ENCODE measurements at regions not wholly inside any gene's neighbourhood (a gene's known extent, or its start where the extent isn't known, plus 50 kb on each side); places are given as distances from the start of the nearest gene placed in this dataset.

DNA sequence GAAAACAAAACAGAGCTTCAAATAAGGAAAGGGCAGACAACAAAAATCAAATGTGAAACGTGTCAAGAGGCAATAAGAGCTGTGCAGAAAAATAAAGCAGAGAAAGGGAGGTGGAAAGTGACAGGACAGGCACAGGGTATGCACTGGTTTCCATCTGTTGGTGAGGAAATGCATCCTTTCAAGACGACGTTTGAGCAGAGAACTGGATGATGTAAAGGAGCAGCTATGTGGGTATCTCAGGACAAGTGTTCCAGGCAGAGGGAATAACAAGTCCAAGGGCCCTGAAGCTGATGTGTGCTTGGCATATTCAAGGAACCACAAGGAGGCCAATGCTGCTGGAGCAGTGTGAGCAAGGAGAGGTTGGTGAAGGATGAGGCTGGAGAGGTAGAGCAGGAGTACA, 168.9 kb upstream of the SERPINE2 start:
- no peaks in the 10 kb centered on the region for H3K27me3 ChIP-seq
- no peaks in the 10 kb centered on the region for H3K36me3 ChIP-seq
- no peak for DNase-seq
- H3K4me3 ChIP-seq (ENCODE audit: low read depth, low read length): no peak overlapping the region
- no peaks in the 10 kb centered on the region for H3K9me3 ChIP-seq
- no peaks in the 10 kb centered on the region for H3K4me1 ChIP-seq
- TF ChIP-seq, protein P1, sequence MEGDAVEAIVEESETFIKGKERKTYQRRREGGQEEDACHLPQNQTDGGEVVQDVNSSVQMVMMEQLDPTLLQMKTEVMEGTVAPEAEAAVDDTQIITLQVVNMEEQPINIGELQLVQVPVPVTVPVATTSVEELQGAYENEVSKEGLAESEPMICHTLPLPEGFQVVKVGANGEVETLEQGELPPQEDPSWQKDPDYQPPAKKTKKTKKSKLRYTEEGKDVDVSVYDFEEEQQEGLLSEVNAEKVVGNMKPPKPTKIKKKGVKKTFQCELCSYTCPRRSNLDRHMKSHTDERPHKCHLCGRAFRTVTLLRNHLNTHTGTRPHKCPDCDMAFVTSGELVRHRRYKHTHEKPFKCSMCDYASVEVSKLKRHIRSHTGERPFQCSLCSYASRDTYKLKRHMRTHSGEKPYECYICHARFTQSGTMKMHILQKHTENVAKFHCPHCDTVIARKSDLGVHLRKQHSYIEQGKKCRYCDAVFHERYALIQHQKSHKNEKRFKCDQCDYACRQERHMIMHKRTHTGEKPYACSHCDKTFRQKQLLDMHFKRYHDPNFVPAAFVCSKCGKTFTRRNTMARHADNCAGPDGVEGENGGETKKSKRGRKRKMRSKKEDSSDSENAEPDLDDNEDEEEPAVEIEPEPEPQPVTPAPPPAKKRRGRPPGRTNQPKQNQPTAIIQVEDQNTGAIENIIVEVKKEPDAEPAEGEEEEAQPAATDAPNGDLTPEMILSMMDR (IDR thresholded peaks at IDR 0.05; ENCODE audit: low read depth, low read length): no peak

GRCh38 chr2:224206816-224207215, 167.7 kb upstream of the SERPINE2 start:
- no peak overlapping the region for H3K4me3 ChIP-seq (ENCODE audit: low read depth, low read length)
- DNase-seq: no peak
- no peaks in the 10 kb centered on the region for H3K36me3 ChIP-seq
- TF ChIP-seq, protein P1 (IDR thresholded peaks at IDR 0.05; ENCODE audit: low read depth, low read length): no peak
- H3K9me3 ChIP-seq: no peaks in the 10 kb centered on the region
- no peaks in the 10 kb centered on the region for H3K27me3 ChIP-seq
- no peaks in the 10 kb centered on the region for H3K4me1 ChIP-seq

DNA sequence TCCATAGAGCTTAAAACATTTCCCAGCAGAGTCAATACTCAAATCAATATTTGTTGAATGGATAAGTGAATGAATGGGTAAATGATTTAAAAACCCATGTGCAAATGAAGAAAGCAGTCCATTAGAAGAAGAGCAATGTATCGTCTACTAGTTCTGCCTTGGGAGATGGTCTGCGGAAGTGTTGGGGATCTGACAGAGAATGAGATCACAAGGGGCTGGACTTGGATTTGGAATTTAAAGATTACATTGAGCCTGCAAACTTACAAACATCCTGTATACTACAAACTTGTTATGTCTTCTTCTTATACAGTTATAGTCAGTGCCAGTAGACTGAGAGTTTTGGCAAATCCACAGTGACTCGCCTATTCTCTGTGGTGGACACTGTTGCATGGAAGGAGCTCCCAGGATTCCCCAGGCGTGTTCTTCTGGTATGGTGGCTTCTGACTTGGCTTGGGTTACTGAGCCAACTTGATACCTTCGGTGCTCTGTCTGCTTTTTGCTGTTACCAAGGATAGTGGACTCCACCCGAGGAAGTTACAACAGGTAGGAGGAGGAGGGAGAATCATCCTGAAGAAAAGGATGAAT, 163.3 kb upstream of the SERPINE2 start:
- no peaks in the 10 kb centered on the region for H3K36me3 ChIP-seq
- H3K4me1 ChIP-seq: no peaks in the 10 kb centered on the region
- H3K9me3 ChIP-seq: no peaks in the 10 kb centered on the region
- TF ChIP-seq, protein P1 (IDR thresholded peaks at IDR 0.05; ENCODE audit: low read depth, low read length): no peak
- DNase-seq: no peak
- peaks cover 4% of the 10 kb centered on the region; the same call in 1 of the 2 replicates for H3K27me3 ChIP-seq
- no peak overlapping the region for H3K4me3 ChIP-seq (ENCODE audit: low read depth, low read length)

- Histone ChIP-seq H3K36me3 (no peaks in the 10 kb centered on the region), H3K4me1 (no peaks in the 10 kb centered on the region), H3K4me3 (ENCODE audit: low read depth, low read length) (no peak overlapping the region), H3K27me3 (peaks cover 4% of the 10 kb centered on the region; the same call in 1 of the 2 replicates), H3K9me3 (no peaks in the 10 kb centered on the region; the same call in 1 of the 2 replicates)
- TF ChIP-seq, protein P1 (IDR thresholded peaks at IDR 0.05; ENCODE audit: low read depth, low read length): no peak
- no peak for DNase-seq
Measured at GRCh38 chr2:224198436-224198835, 159.3 kb upstream of the SERPINE2 start.

DNA sequence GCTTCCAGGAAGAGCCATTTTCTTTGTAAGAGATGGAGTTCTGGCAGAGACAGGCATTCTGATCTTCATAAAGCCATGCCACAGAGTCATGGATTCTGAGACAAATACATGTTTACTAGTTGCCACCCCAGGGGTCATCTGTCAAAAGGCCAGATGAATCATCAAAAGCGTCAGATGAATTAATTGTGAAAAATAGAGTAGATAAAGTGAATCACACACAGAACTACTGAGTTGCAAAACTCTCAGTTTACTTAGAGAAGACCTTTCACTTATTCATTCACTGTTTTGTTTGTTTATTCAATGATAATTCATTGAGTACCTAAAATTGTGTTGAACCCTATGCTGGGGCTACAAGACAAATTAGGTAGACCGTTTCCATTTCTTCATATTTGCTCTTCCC, 157.7 kb upstream of the SERPINE2 start:
- H3K4me3 ChIP-seq (ENCODE audit: low read depth, low read length): no peak overlapping the region
- DNase-seq: no peak
- no peaks in the 10 kb centered on the region for H3K36me3 ChIP-seq
- peaks cover 4% of the 10 kb centered on the region; the same call in 1 of the 2 replicates for H3K27me3 ChIP-seq
- H3K4me1 ChIP-seq: no peaks in the 10 kb centered on the region
- H3K9me3 ChIP-seq: no peaks in the 10 kb centered on the region; the same call in 1 of the 2 replicates
- TF ChIP-seq, protein P1 (IDR thresholded peaks at IDR 0.05; ENCODE audit: low read depth, low read length): no peak

GRCh38 chr2:224195925-224196571, 157.0 kb upstream of the SERPINE2 start:
- H3K36me3 ChIP-seq: no peaks in the 10 kb centered on the region
- DNase-seq: no peak
- peaks cover 4% of the 10 kb centered on the region; the same call in 1 of the 2 replicates for H3K27me3 ChIP-seq
- no peaks in the 10 kb centered on the region for H3K4me1 ChIP-seq
- no peaks in the 10 kb centered on the region; the same call in none of the 2 replicates for H3K9me3 ChIP-seq
- H3K4me3 ChIP-seq (ENCODE audit: low read depth, low read length): no peak overlapping the region
- TF ChIP-seq, protein P1 (IDR thresholded peaks at IDR 0.05; ENCODE audit: low read depth, low read length): no peak

Measured in BE2C (cell line).